ENCODE measurements at regions not wholly inside any gene's neighbourhood (a gene's known extent, or its start where the extent isn't known, plus 50 kb on each side); places are given as distances from the start of the nearest gene placed in this dataset.

GRCh38 chr20:24747010-24747712, 201.9 kb upstream of the CST7 start:
- TF ChIP-seq, protein P1, sequence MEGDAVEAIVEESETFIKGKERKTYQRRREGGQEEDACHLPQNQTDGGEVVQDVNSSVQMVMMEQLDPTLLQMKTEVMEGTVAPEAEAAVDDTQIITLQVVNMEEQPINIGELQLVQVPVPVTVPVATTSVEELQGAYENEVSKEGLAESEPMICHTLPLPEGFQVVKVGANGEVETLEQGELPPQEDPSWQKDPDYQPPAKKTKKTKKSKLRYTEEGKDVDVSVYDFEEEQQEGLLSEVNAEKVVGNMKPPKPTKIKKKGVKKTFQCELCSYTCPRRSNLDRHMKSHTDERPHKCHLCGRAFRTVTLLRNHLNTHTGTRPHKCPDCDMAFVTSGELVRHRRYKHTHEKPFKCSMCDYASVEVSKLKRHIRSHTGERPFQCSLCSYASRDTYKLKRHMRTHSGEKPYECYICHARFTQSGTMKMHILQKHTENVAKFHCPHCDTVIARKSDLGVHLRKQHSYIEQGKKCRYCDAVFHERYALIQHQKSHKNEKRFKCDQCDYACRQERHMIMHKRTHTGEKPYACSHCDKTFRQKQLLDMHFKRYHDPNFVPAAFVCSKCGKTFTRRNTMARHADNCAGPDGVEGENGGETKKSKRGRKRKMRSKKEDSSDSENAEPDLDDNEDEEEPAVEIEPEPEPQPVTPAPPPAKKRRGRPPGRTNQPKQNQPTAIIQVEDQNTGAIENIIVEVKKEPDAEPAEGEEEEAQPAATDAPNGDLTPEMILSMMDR (IDR thresholded peaks at IDR 0.05; ENCODE audit: control insufficient read depth, extremely low read depth, insufficient read depth): no peak
- no peak for DNase-seq (ENCODE audit: low read depth)

GRCh38 chr20:24747881-24748595, 201.0 kb upstream of the CST7 start:
- no peak for DNase-seq (ENCODE audit: low read depth)
- H3K4me3 ChIP-seq (ENCODE audit: low read depth, low read length): no peak overlapping the region
- TF ChIP-seq, protein P1 (IDR thresholded peaks at IDR 0.05; ENCODE audit: control insufficient read depth, extremely low read depth, insufficient read depth): no peak

More at GRCh38 chr20:24747010-24747712, 201.9 kb upstream of the CST7 start:
- no peak overlapping the region for H3K4me3 ChIP-seq (ENCODE audit: low read depth, low read length)

DNA sequence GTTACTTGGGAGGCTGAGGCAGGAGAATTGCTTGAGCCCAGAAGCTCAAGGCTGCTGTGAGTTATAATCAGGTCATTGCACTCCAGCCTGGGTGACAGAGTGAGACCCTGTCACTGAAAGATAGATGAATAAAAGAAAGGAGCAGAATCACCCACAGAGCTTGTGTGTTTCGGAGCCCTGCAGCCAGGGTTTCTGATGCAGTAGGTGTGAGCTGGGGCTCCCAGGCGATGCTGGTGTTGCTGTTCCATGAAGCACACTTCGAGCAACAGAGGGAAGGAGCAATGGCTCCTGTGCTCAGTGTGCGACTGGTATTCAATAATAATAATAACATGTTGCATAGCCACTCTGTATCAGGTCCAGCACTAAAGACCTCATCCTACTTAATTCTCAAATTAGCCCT, 197.5 kb upstream of the CST7 start:
- TF ChIP-seq, protein P1 (IDR thresholded peaks at IDR 0.05; ENCODE audit: control insufficient read depth, extremely low read depth, insufficient read depth): no peak
- DNase-seq (ENCODE audit: low read depth): no peak
- H3K4me3 ChIP-seq (ENCODE audit: low read depth, low read length): no peak overlapping the region

GRCh38 chr20:24752612-24753011, 196.5 kb upstream of the CST7 start:
- TF ChIP-seq, protein P1 (IDR thresholded peaks at IDR 0.05; ENCODE audit: control insufficient read depth, extremely low read depth, insufficient read depth): no peak
- DNase-seq (ENCODE audit: low read depth): no peak
- H3K4me3 ChIP-seq (ENCODE audit: low read depth, low read length): no peak overlapping the region

DNA sequence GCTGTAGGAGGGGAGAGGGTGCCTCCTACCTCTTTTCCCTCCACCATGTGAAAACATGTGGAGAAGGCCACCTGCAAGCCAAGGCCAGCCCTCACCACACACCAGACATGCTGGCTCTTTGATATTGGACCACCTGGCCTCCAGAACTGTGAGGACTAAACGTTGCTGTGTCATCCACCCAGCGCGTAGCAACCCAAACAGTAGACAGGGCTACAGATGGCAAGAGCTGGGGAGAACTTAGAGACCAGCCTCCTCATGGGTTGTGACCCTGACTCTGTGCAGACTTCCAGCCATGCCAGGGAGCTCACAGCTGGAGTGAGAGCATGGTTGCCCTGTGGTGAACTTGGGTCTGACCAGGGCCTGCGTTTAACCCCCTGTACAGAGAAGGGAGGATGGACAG, 195.9 kb upstream of the CST7 start:
- TF ChIP-seq, protein P1 (IDR thresholded peaks at IDR 0.05; ENCODE audit: control insufficient read depth, extremely low read depth, insufficient read depth): no peak
- no peak for DNase-seq (ENCODE audit: low read depth)
- H3K4me3 ChIP-seq (ENCODE audit: low read depth, low read length): no peak overlapping the region

DNA sequence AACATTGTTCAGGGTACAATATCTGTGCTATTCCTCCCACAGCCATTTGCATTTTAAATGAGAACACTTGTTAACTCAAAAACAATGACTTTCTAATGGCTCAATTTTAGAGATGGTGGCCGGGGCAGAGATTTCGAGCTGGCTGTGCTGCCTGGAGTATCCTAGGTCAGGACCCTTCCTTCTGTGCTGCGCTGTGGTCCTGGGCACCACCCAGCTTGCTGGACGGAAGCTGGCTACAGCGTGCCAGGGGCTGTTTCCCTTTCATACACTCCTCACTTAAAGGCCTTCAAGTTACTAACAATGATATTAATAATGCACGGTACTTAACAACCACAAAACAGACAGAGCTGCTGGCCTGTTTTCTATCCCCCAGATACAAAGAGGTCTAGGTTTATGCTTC, 194.4 kb upstream of the CST7 start:
- TF ChIP-seq, protein P1 (IDR thresholded peaks at IDR 0.05; ENCODE audit: control insufficient read depth, extremely low read depth, insufficient read depth): no peak
- DNase-seq (ENCODE audit: low read depth): no peak
- H3K4me3 ChIP-seq (ENCODE audit: low read depth, low read length): no peak overlapping the region
